ENCODE measurements at regions not wholly inside any gene's neighbourhood (a gene's known extent, or its start where the extent isn't known, plus 50 kb on each side); places are given as distances from the start of the nearest gene placed in this dataset.

- WGBS, 5 donors = 74 to 90% (median 82%) methylated on average over 2 of the region's 2 CpGs
- Histone ChIP-seq H3K36me3 (no peaks in the 10 kb centered on the region), H3K4me3 (no peak overlapping the region), H3K27me3 (replicated peaks in 1 of 7) (peaks cover 0 to 25% (median 0%) of the 10 kb centered on the region in 7 donors), H3K4me1 (no peaks in the 10 kb centered on the region), H3K9me3 (peaks cover 0 to 7% (median 0%) of the 10 kb centered on the region in 8 donors), H3K27ac (no peak overlapping the region)
- no peak for DNase-seq
- TF ChIP-seq POLR2A (IDR thresholded peaks at IDR 0.05) (no peak), CTCF (IDR thresholded peaks at IDR 0.05 in 8 of 11, conservative IDR thresholded peaks at IDR 0.05 in 3 of 11) (no peak), POLR2AphosphoS5 (IDR thresholded peaks at IDR 0.05) (no peak)
- intact Hi-C loops (cut with DNase I; ENCODE audit: low total_unique reads) = no loop called here
Observed at GRCh38 chr10:2876032-2876431, 191.3 kb upstream of the PFKP start.

GRCh38 chr10:2874963-2875362 is 192.4 kb upstream of the PFKP start:
- H3K27ac ChIP-seq = no peak overlapping the region
- H3K36me3 ChIP-seq = no peaks in the 10 kb centered on the region
- H3K4me1 ChIP-seq = no peaks in the 10 kb centered on the region
- H3K27me3 ChIP-seq (replicated peaks in 1 of 7) = peaks cover 0 to 26% (median 0%) of the 10 kb centered on the region in 7 donors
- no peak overlapping the region for H3K4me3 ChIP-seq
- WGBS, 5 donors = 66 to 77% (median 68%) methylated on average over 6 of the region's 6 CpGs
- intact Hi-C loops (cut with DNase I; ENCODE audit: low total_unique reads) = no loop called here
- no peak for TF ChIP-seq POLR2A (IDR thresholded peaks at IDR 0.05)
- no peak for TF ChIP-seq POLR2AphosphoS5 (IDR thresholded peaks at IDR 0.05)
- no peak for TF ChIP-seq CTCF (IDR thresholded peaks at IDR 0.05 in 8 of 11, conservative IDR thresholded peaks at IDR 0.05 in 3 of 11)
- no peak for DNase-seq
- peaks cover 0 to 1% (median 0%) of the 10 kb centered on the region in 8 donors for H3K9me3 ChIP-seq

- no peak for TF ChIP-seq POLR2AphosphoS5 (IDR thresholded peaks at IDR 0.05)
- no peak for TF ChIP-seq POLR2A (IDR thresholded peaks at IDR 0.05)
- no peak for TF ChIP-seq CTCF (IDR thresholded peaks at IDR 0.05 in 8 of 11, conservative IDR thresholded peaks at IDR 0.05 in 3 of 11)
- DNase-seq = no peak
- intact Hi-C loops (cut with DNase I; ENCODE audit: low total_unique reads) = no loop called here
- Histone ChIP-seq H3K4me1 (no peaks in the 10 kb centered on the region), H3K9me3 (no peaks in the 10 kb centered on the region), H3K36me3 (no peaks in the 10 kb centered on the region), H3K4me3 (no peak overlapping the region), H3K27me3 (replicated peaks in 1 of 7) (peaks cover 0 to 22% (median 0%) of the 10 kb centered on the region in 7 donors), H3K27ac (no peak overlapping the region)
- WGBS, 5 donors = 82 to 89% (median 85%) methylated on average over 2 of the region's 2 CpGs
Observed at GRCh38 chr10:2873769-2874168, 193.6 kb upstream of the PFKP start.

- TF ChIP-seq CTCF (IDR thresholded peaks at IDR 0.05 in 8 of 11, conservative IDR thresholded peaks at IDR 0.05 in 3 of 11) (no peak), POLR2AphosphoS5 (IDR thresholded peaks at IDR 0.05) (no peak), POLR2A (IDR thresholded peaks at IDR 0.05) (no peak)
- Histone ChIP-seq H3K27ac (no peak overlapping the region), H3K36me3 (no peaks in the 10 kb centered on the region), H3K4me3 (no peak overlapping the region), H3K9me3 (peaks cover 0 to 5% (median 0%) of the 10 kb centered on the region in 8 donors), H3K4me1 (no peaks in the 10 kb centered on the region), H3K27me3 (replicated peaks in 1 of 7) (peaks cover 0 to 32% (median 0%) of the 10 kb centered on the region in 7 donors)
- WGBS, 5 donors = 59 to 92% (median 73%) methylated on average over 2 of the region's 2 CpGs
- intact Hi-C loops (cut with DNase I; ENCODE audit: low total_unique reads) = no loop called here
- no peak for DNase-seq
Observed at GRCh38 chr10:2871673-2872219, 195.6 kb upstream of the PFKP start.

Data from spleen (tissue), 11 donors.